H1 (cell line): ENCODE measurements at regions not wholly inside any gene's neighbourhood (a gene's known extent, or its start where the extent isn't known, plus 50 kb on each side); places are given as distances from the start of the nearest gene placed in this dataset.

Experiments
- EZH2 ChIP-seq: fragments of 200-600 bp; sonication (generic); IDR thresholded peaks from 2 replicates; pipeline ENCODE4 v1.7.1; 2012; ENCODE audit warnings: low read depth, mild to moderate bottlenecking, moderate library complexity, low read length, inconsistent platforms; ENCODE audit not compliant: severe bottlenecking
- FOSL1 ChIP-seq: IDR thresholded peaks from 2 replicates; pipeline ENCODE4 v1.6.1; 2011; ENCODE audit warnings: mild to moderate bottlenecking, low read depth, low read length, moderate library complexity; ENCODE audit not compliant: insufficient read depth
- GTF2F1 ChIP-seq: IDR thresholded peaks from 2 replicates; pipeline ENCODE4 v1.6.1; 2012; ENCODE audit warnings: low read depth, low read length, improper control_type of control experiment, borderline replicate concordance
- PHF8 ChIP-seq: fragments of 200-600 bp; sonication (generic); conservative IDR thresholded peaks from 2 replicates; pipeline ENCODE4 v1.7.1; 2012; ENCODE audit warnings: low read depth, mild to moderate bottlenecking, inconsistent platforms, low read length, moderate library complexity
- TEAD4 ChIP-seq: IDR thresholded peaks from 2 replicates; pipeline ENCODE4 v1.6.1; 2012; ENCODE audit warnings: low read depth, low read length, inconsistent platforms, mixed read lengths
- USF2 ChIP-seq: IDR thresholded peaks from 2 replicates; pipeline ENCODE4 v1.6.1; 2011; ENCODE audit warnings: low read length, improper control_type of control experiment

- TF ChIP-seq EZH2 (no peak), FOSL1 (no peak), GTF2F1 (no peak), TEAD4 (no peak), USF2 (no peak), PHF8 (no peak)
- TF ChIP-seq, all 59 proteins: peak for 0
Measured at GRCh38 chr3:159149131-159149530, 347.3 kb downstream of the MFSD1 start (continued).
